PFSK-1 (cell line): ENCODE measurements at regions not wholly inside any gene's neighbourhood (a gene's known extent, or its start where the extent isn't known, plus 50 kb on each side); places are given as distances from the start of the nearest gene placed in this dataset.

Experiments used
- FOXP2 ChIP-seq: optimal IDR thresholded peaks from 2 replicates; pipeline ENCODE3; 2011; ENCODE audit warnings: borderline replicate concordance, control low read depth, inconsistent platforms; ENCODE audit not compliant: insufficient read depth; ENCODE audit errors: extremely low read length, extremely low read depth
- POLR2AphosphoS5 ChIP-seq: IDR thresholded peaks from 2 replicates; pipeline ENCODE4 v1.6.1; 2012; ENCODE audit warnings: low read depth, mild to moderate bottlenecking, control low read depth, low read length, moderate library complexity
- SIN3A ChIP-seq: IDR thresholded peaks from 2 replicates; pipeline ENCODE4 v1.6.1; 2012; ENCODE audit warnings: mild to moderate bottlenecking, low read length, moderate library complexity, borderline replicate concordance; ENCODE audit not compliant: insufficient read depth
- TAF1 ChIP-seq: IDR thresholded peaks from 2 replicates; pipeline ENCODE4 v1.6.1; 2012; ENCODE audit warnings: low read length, control low read depth, borderline replicate concordance; ENCODE audit not compliant: insufficient read depth
- TF ChIP-seq, protein P1 (sequence below), 2 experiments: IDR thresholded peaks; 2 replicates each; pipeline versions ENCODE4 v1.6.1 to v1.8.0; 2011 to 2012; ENCODE audit warnings: low read depth in 2 of 2, low read length in 2 of 2, control low read depth in 1 of 2, inconsistent platforms in 1 of 2, mild to moderate bottlenecking in 1 of 2, moderate library complexity in 1 of 2; ENCODE audit not compliant: insufficient read depth in 1 of 2

- TF ChIP-seq POLR2AphosphoS5 = no peak
- TF ChIP-seq SIN3A = no peak
- TF ChIP-seq, protein P1, sequence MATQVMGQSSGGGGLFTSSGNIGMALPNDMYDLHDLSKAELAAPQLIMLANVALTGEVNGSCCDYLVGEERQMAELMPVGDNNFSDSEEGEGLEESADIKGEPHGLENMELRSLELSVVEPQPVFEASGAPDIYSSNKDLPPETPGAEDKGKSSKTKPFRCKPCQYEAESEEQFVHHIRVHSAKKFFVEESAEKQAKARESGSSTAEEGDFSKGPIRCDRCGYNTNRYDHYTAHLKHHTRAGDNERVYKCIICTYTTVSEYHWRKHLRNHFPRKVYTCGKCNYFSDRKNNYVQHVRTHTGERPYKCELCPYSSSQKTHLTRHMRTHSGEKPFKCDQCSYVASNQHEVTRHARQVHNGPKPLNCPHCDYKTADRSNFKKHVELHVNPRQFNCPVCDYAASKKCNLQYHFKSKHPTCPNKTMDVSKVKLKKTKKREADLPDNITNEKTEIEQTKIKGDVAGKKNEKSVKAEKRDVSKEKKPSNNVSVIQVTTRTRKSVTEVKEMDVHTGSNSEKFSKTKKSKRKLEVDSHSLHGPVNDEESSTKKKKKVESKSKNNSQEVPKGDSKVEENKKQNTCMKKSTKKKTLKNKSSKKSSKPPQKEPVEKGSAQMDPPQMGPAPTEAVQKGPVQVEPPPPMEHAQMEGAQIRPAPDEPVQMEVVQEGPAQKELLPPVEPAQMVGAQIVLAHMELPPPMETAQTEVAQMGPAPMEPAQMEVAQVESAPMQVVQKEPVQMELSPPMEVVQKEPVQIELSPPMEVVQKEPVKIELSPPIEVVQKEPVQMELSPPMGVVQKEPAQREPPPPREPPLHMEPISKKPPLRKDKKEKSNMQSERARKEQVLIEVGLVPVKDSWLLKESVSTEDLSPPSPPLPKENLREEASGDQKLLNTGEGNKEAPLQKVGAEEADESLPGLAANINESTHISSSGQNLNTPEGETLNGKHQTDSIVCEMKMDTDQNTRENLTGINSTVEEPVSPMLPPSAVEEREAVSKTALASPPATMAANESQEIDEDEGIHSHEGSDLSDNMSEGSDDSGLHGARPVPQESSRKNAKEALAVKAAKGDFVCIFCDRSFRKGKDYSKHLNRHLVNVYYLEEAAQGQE (IDR thresholded peaks at IDR 0.05; ENCODE audit: insufficient read depth in 1 of 2, low read depth in 2 of 2, low read length in 2 of 2) = no peak
- no peak for TF ChIP-seq FOXP2
- TF ChIP-seq TAF1 = no peak
Measured at GRCh38 chr12:76238688-76239087, 109.5 kb downstream of the BBS10 start.
